SJCRH30 (cell line): ENCODE measurements at regions not wholly inside any gene's neighbourhood (a gene's known extent, or its start where the extent isn't known, plus 50 kb on each side); places are given as distances from the start of the nearest gene placed in this dataset.

Source experiments
- DNase-seq, 2 experiments: peaks; one replicate each; pipeline ENCODE4 v3.0.0-alpha.2; 2015 to 2020
- H3K27ac ChIP-seq: fragments of 250-450 bp; sonication (Bioruptor Pico); 2 replicates; pipeline ENCODE4 v1.5.1; 2020; ENCODE audit warnings: mild to moderate bottlenecking, moderate library complexity
- H3K27me3 ChIP-seq: fragments of 250-450 bp; sonication (Bioruptor Pico); 2 replicates; pipeline ENCODE4 v1.5.1; 2020; ENCODE audit warnings: mild to moderate bottlenecking, moderate library complexity
- H3K36me3 ChIP-seq: fragments of 250-450 bp; sonication (Bioruptor Pico); 2 replicates; pipeline ENCODE4 v1.5.1; 2020; ENCODE audit warnings: mild to moderate bottlenecking, moderate library complexity
- H3K4me1 ChIP-seq: fragments of 250-450 bp; sonication (Bioruptor Pico); 2 replicates; pipeline ENCODE4 v1.5.1; 2020; ENCODE audit warnings: mild to moderate bottlenecking, moderate library complexity
- H3K4me3 ChIP-seq: fragments of 250-450 bp; sonication (Bioruptor Pico); 2 replicates; pipeline ENCODE4 v1.5.1; 2020; ENCODE audit warnings: mild to moderate bottlenecking, moderate library complexity
- H3K9me3 ChIP-seq: fragments of 250-450 bp; sonication (Bioruptor Pico); replicated peaks from 2 replicates; pipeline ENCODE4 v1.5.1; 2020; ENCODE audit warnings: mild to moderate bottlenecking, moderate library complexity

DNA sequence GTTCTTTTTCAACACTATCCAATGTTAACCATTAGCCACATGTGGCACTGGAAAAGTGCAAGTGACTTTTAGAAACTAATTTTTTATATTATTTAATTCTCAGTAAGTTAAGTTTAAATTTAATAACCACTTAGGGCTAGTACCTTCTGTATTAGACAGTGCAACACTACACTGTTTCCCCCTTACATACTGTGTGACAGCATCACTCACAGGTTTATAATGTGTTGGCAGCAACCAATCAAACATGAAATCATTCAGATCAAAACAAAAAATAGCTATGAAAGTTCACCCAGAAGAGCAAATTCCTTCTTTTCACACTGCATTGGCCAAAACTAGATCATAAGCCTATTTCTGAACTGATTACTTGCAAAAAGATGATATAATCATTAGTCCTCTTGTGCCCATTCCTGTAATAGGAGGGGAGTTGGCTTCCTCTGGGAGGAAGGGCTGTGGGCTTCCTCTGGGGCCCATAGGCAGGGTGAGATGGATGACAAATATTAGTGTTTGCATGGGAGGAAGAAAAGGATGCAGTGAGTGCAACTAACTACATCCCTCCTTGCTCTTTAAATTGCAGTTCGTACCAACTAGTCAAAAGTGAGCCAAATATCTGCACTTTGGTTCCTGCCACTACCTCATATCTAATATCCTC, 708.1 kb upstream of the RGMB start:
- Histone ChIP-seq H3K36me3 (no peaks in the 10 kb centered on the region), H3K27me3 (no peaks in the 10 kb centered on the region), H3K4me3 (no peak overlapping the region), H3K9me3 (no peaks in the 10 kb centered on the region), H3K27ac (no peak overlapping the region), H3K4me1 (no peaks in the 10 kb centered on the region)
- no peak for DNase-seq

DNA sequence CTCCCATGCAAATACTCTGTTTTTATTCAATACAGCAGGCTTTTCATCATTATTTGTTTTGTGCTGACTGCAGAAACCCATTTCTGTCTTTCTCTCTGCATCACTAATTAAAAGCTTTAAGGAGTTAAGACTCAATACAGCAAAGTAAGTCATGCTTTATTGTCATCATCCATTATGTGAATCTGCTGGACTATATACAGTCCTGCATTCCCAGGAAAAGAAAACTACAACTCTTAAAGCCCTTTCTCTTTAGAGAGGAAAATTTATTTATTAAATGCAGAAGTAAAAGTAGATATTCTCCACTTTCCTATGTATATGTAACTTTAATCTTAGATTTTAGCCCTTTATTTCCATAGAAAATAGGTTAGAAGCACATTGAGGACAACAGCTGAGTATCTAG, 706.6 kb upstream of the RGMB start:
- Histone ChIP-seq H3K27me3 (no peaks in the 10 kb centered on the region), H3K36me3 (no peaks in the 10 kb centered on the region), H3K4me1 (no peaks in the 10 kb centered on the region), H3K9me3 (no peaks in the 10 kb centered on the region), H3K27ac (no peak overlapping the region), H3K4me3 (no peak overlapping the region)
- DNase-seq = no peak

DNA sequence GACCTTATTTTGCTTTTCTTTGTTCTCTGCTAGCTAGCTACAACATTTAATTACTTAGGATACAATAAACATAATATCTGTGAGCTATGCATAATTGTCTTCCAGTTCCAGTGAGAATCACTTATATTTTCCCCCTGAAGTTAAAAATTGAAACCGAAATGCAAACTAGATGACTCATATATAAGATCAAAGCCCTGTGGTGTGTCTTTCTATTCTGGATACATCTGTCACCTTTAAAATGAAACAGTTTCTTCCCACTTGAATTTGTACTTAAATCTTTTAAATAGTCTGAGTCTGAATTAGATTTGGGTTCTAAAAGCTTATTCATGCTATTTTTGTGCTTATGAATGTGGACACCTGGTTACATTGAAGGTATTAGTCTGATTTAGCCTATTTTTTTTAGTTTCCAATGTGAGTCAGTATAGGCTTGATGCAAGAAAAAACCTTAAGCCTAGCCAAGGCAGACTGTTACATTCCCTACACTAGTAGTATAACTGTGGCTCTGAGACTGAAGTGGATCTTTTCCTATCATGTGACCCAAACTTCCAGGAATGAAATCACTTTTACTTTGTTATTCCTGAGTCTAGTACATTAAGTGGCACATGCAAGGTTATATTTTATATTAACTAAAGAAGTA, 703.5 kb upstream of the RGMB start:
- H3K4me3 ChIP-seq = no peak overlapping the region
- H3K9me3 ChIP-seq = no peaks in the 10 kb centered on the region
- no peak overlapping the region for H3K27ac ChIP-seq
- H3K4me1 ChIP-seq = no peaks in the 10 kb centered on the region
- no peak for DNase-seq
- H3K27me3 ChIP-seq = no peaks in the 10 kb centered on the region
- no peaks in the 10 kb centered on the region for H3K36me3 ChIP-seq

DNA sequence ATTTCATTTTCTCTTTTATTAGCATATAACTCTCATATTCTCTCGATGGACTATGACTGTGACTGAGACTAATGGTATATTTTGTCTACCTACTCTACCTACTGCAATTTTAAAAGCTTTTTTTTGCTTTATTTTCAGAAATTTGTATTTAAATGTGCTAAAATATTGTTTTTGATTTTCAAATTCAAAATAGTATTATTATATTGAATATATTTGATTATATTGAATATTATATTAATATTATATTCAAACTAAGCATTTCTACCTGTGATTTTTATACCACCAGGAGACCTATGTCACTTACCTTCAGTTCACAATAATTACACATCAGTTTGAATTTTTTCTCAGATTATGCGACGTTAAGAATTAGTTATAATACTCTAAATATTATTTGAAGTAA, 700.5 kb upstream of the RGMB start:
- Histone ChIP-seq H3K27ac (no peak overlapping the region), H3K27me3 (no peaks in the 10 kb centered on the region), H3K36me3 (no peaks in the 10 kb centered on the region), H3K9me3 (no peaks in the 10 kb centered on the region), H3K4me1 (no peaks in the 10 kb centered on the region), H3K4me3 (no peak overlapping the region)
- DNase-seq = no peak

DNA sequence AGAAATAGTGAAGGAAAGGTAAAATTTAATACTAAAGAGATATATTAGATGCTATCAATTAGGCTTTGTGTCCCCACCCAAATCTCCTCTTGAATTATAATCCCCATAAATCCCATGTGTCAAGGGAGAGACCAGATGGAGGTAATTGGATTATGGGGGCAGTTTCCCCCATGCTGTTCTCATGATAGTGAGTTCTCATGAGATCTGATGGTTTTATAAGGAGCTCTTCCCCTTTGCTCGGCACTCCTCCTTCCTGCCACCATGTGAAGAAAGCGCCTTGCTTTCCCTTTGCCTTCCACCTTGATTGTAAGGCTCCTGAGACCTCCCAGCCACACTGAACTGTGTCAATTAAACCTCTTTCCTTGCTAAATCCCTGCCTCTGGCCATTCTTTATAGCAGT, 697.0 kb upstream of the RGMB start:
- no peaks in the 10 kb centered on the region for H3K4me1 ChIP-seq
- H3K4me3 ChIP-seq = no peak overlapping the region
- H3K27ac ChIP-seq = no peak overlapping the region
- H3K9me3 ChIP-seq = no peaks in the 10 kb centered on the region
- no peak for DNase-seq
- H3K27me3 ChIP-seq = no peaks in the 10 kb centered on the region
- no peaks in the 10 kb centered on the region for H3K36me3 ChIP-seq

DNA sequence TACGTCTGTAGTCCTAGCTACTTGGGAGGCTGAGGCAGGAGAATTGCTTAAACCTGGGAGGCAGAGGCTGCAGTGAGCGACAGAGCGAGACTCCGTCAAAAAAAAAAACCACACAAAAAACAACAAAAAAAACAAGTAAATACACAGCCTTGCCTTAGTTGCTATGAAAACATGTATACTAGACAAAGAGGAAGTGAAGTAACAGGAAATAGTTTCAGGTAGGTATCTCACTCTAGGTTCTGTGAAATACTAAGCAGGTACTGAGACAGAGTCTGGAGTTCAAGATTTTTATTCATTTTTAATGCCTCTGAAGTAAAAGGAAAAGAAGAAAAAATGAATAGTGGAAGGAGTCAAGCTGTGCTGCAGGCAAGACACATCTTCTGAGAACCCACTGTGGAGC, 687.9 kb upstream of the RGMB start:
- DNase-seq = no peak
- H3K4me1 ChIP-seq = no peaks in the 10 kb centered on the region
- H3K36me3 ChIP-seq = no peaks in the 10 kb centered on the region
- H3K4me3 ChIP-seq = no peak overlapping the region
- H3K27ac ChIP-seq = no peak overlapping the region
- H3K9me3 ChIP-seq = no peaks in the 10 kb centered on the region
- H3K27me3 ChIP-seq = no peaks in the 10 kb centered on the region

DNA sequence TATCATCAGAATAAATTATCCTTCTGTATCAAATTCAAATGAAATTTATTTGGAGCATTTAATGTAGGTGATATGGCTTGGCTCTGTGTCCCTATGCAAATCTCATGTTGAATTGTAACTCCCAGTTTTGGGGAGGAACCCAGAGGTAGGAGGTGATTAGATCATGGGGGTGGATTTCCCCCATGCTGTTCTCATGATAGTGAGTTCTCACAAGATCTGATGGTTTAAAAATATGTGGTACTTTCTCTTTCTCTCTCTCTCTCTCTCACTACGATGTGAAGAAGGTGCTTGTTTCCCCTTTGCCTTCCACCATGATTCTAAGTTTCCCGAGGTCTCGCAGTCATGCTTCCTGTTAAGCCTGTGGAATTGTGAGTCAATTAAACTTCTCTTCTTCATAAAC, 678.4 kb upstream of the RGMB start:
- no peak for DNase-seq
- Histone ChIP-seq H3K36me3 (no peaks in the 10 kb centered on the region), H3K27ac (no peak overlapping the region), H3K4me1 (no peaks in the 10 kb centered on the region), H3K9me3 (no peaks in the 10 kb centered on the region), H3K27me3 (no peaks in the 10 kb centered on the region), H3K4me3 (no peak overlapping the region)

DNA sequence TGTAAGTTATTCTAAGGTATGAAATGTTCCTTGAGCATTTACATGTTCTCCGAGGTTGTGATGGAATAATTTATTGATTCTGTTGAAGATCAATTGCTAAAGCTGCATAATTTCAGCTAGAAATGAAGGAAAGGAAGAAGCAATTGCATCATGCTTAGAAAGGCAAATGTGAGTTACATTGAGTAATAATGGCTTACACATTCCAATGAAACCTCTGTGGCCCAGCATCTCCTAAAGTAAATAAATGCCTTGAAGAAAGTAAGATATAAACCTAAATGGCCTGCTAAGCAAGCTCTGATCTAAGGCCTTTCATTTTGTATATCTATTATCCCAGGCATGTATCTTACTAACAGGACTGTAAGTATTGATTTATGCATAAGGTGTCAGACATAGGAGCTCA, 677.3 kb upstream of the RGMB start:
- no peaks in the 10 kb centered on the region for H3K36me3 ChIP-seq
- no peak overlapping the region for H3K4me3 ChIP-seq
- DNase-seq = no peak
- no peaks in the 10 kb centered on the region for H3K27me3 ChIP-seq
- H3K4me1 ChIP-seq = no peaks in the 10 kb centered on the region
- no peak overlapping the region for H3K27ac ChIP-seq
- no peaks in the 10 kb centered on the region for H3K9me3 ChIP-seq

DNA sequence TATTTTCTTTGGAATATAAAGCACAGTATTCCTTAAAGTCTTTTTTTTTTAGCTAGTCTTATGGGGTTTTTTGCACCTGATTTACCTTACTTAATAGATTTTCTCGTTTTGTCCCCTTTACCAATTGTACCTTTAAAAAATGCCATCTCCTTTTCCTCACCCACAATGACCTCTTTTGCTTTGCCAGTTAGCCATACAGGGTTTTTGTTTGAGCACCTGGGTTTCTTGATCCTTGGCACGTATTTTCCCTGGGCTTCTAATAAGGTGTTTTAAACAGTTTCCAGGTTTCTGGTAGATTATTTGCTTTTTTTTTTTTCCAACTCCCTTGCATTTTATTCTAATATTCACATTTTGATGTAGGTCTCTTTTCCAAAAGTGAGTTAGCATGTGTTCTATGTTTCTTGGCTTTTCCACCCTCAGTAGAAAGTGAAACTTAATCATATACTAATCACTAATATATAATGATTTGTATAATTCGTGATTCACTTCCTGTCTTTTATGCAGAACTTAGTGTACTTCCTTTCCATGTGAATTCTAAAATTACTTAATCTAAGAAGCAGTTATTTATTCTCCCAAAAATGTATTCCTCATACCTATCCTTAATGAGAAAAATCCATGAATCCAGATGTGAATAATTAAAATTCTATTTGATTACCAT, 673.9 kb upstream of the RGMB start:
- no peak for DNase-seq
- H3K9me3 ChIP-seq = no peaks in the 10 kb centered on the region
- H3K27ac ChIP-seq = no peak overlapping the region
- H3K36me3 ChIP-seq = no peaks in the 10 kb centered on the region
- no peaks in the 10 kb centered on the region for H3K4me1 ChIP-seq
- no peaks in the 10 kb centered on the region for H3K27me3 ChIP-seq
- no peak overlapping the region for H3K4me3 ChIP-seq

DNA sequence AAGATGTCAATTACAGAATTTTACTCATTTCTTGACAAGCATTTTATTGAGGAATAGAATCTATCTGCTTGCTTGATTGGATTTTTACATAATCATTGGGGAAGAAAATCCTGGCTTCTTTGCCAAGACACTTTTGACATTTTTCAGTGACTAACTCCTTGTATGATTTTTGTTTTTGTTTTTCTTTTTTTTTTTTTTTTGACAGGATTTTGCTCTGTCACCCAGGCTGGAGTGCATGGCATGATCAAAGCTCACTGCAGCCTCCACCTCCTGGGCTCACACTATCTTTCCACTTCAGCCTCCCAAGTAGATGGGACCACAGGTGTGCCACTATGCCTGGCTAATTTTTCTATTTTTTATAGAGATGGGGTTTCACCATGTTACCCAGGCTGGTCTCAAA, 672.3 kb upstream of the RGMB start:
- H3K36me3 ChIP-seq = no peaks in the 10 kb centered on the region
- H3K9me3 ChIP-seq = no peaks in the 10 kb centered on the region
- no peaks in the 10 kb centered on the region for H3K27me3 ChIP-seq
- H3K4me1 ChIP-seq = no peaks in the 10 kb centered on the region
- H3K27ac ChIP-seq = no peak overlapping the region
- no peak overlapping the region for H3K4me3 ChIP-seq
- DNase-seq = no peak

DNA sequence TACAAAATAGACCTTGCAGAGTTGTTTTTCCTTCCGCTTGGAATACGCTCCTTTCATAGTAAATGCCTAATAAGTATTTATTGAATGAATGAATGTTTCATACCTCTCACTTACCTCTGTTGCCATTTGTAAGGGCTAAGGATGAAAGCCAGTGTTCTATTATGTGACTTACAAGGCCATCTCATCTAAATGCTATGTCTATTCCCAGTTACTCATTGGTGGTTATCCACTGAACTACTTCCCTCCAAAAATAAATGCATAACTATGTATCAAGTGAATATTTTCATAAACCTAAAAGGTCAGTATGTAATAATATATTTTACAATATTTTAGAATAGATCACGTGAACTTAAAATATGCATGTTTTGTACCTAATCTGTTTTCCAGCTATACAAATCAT, 670.5 kb upstream of the RGMB start:
- Histone ChIP-seq H3K27me3 (no peaks in the 10 kb centered on the region), H3K9me3 (no peaks in the 10 kb centered on the region), H3K27ac (no peak overlapping the region), H3K4me1 (no peaks in the 10 kb centered on the region; the same call in 1 of the 2 replicates), H3K4me3 (no peak overlapping the region), H3K36me3 (no peaks in the 10 kb centered on the region)
- no peak for DNase-seq

DNA sequence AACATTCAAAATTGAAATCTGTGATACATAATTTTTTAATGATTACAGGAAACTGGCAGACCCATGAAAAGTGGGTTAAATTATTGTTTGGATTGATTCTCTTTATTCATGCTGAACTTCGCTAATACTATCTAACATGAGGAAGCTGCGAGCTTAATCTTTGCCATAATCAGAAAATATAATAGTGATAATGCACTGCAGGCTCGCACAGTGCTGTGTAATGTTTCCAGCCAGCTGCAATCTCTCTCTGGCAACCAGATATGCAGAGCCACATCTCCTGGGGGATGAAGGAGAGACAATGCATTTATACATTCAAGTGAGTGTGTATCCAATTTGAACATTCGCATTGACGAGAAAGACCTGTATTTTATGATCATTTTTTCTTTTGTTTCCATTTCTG, 669.7 kb upstream of the RGMB start:
- H3K4me3 ChIP-seq = no peak overlapping the region
- no peaks in the 10 kb centered on the region for H3K9me3 ChIP-seq
- DNase-seq = no peak
- H3K27ac ChIP-seq = no peak overlapping the region
- no peaks in the 10 kb centered on the region for H3K27me3 ChIP-seq
- H3K4me1 ChIP-seq = no peaks in the 10 kb centered on the region; the same call in 1 of the 2 replicates
- H3K36me3 ChIP-seq = no peaks in the 10 kb centered on the region

DNA sequence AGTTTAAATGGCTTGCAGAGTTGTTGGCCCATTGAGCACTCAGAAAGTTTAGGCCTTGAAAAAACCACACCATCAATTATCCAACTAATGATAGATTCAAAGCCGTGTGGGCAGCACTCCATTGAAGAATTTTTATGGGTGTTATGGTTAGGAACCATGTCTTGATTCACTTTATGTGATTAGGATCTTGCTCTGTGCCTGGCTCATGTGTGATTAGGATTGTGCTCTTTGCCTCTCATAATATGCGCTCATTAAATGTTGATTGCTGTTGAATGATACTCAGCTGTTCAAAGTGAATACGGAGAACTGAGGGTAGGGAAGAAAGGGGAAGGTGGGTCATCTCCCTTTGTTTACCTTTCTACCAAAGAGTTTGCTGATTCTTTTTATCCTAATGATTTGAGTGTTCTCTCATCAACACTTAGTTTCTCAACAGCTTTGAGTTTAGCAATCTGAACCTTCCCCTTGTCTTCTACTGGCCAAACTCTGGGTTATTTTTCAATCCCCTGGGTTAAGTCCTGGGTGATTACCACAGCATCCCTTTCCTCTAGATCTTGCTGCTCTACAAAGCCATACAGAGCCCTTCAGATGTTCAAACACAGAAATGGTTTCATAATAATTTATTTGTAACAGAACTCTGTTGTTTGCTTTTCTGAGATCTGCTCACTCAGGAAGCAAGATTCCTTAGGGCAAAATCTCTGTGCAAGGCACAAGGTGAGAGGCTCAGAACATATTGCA, 668.8 kb upstream of the RGMB start:
- no peak overlapping the region for H3K4me3 ChIP-seq
- H3K27ac ChIP-seq = no peak overlapping the region

DNA sequence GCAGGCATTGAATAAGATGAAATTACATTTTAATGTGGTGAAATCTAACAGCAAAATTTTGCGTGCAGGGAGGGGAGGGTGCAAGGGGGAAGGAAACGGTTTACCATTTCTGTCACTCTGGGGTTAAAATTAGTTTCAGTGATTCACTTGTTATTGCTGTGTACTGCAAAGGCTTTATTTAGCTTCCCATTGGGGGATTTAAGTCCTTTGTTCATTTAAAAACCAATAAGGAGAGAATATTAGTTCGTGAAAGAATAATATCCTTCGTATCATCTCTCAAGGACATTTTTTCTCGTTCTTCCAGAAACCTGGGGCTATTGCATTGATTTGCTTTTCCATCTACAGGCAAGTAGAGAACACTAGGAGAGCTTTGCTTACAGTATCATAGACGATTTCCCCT, 667.8 kb upstream of the RGMB start:
- H3K27ac ChIP-seq = no peak overlapping the region
- peaks cover 5% of the 10 kb centered on the region; the same call in 1 of the 2 replicates for H3K4me1 ChIP-seq
- H3K9me3 ChIP-seq = no peaks in the 10 kb centered on the region
- H3K36me3 ChIP-seq = no peaks in the 10 kb centered on the region
- H3K27me3 ChIP-seq = no peaks in the 10 kb centered on the region
- H3K4me3 ChIP-seq = no peak overlapping the region
- DNase-seq = no peak

More for the DNA sequence above, 668.8 kb upstream of the RGMB start:
- H3K9me3 ChIP-seq = no peaks in the 10 kb centered on the region
- H3K27me3 ChIP-seq = no peaks in the 10 kb centered on the region
- no peak for DNase-seq
- H3K36me3 ChIP-seq = no peaks in the 10 kb centered on the region
- no peaks in the 10 kb centered on the region; the same call in 1 of the 2 replicates for H3K4me1 ChIP-seq
